ENCODE measurements at regions not wholly inside any gene's neighbourhood (a gene's known extent, or its start where the extent isn't known, plus 50 kb on each side); places are given as distances from the start of the nearest gene placed in this dataset.

DNA sequence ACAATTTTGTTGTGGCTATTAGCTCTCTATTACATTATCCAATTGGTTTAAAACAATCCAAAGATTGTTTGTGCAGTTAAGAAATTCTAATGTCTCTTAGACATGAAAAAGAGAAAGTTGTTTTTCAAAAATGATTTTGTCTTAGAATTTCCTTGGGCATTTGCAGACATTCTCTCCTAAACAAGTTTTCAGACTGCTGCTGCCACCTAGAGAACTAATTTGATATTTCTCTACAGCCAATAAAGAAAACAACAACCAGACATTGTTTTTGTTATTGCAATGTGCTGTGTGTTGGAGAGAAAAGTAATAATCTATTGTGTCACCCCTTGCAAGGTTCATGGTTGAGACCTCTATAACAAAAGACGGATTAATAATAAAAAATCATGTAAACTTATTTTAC, 119.0 kb upstream of the SYT4 start:
- Histone ChIP-seq H3K79me2 (ENCODE audit: control insufficient read depth, insufficient read depth, low read length) (no peaks in the 10 kb centered on the region), H3K4me1 (ENCODE audit: control insufficient read depth, extremely low read depth, insufficient read depth, low read length) (no peaks in the 10 kb centered on the region), H4K20me1 (ENCODE audit: control insufficient read depth, extremely low read depth, insufficient read depth, low read length) (no peaks in the 10 kb centered on the region), H3K27ac (ENCODE audit: control insufficient read depth, insufficient read depth, low read length) (no peak overlapping the region), H3K27me3 (ENCODE audit: control insufficient read depth, extremely low read depth, insufficient read depth, low read length) (no peaks in the 10 kb centered on the region), H2AFZ (ENCODE audit: control insufficient read depth, low read length) (no peak overlapping the region), H3K9me3 (ENCODE audit: control insufficient read depth, low read depth, low read length) (no peaks in the 10 kb centered on the region), H3K9me1 (ENCODE audit: control insufficient read depth, extremely low read depth, insufficient read depth, low read length) (no peaks in the 10 kb centered on the region), H3K4me2 (ENCODE audit: control insufficient read depth, extremely low read depth, insufficient read depth, low read depth, low read length) (no peak overlapping the region), H3K4me3 (ENCODE audit: control insufficient read depth in 2 of 3, extremely low read depth in 1 of 3, insufficient read depth in 2 of 3, low read depth in 1 of 3, low read length in 3 of 3) (no peak overlapping the region), H3K36me3 (ENCODE audit: control insufficient read depth in 2 of 2, extremely low read depth in 1 of 2, insufficient read depth in 2 of 2, low read length in 2 of 2) (no peaks in the 10 kb centered on the region), H3K9ac (ENCODE audit: control insufficient read depth, extremely low read depth, insufficient read depth, low read length) (no peak overlapping the region)
- dilution Hi-C loops (cut with MboI; ENCODE audit: extremely low pct_ligation_motif_present, low sequenced_read_pairs), result no loop called here
- FAIRE-seq (no peak), DNase-seq (ENCODE audit: low read depth, low spot score) (no peak)
- no peak for TF ChIP-seq EZH2 (IDR thresholded peaks at IDR 0.05; ENCODE audit: low read length)
- TF ChIP-seq, protein P1, sequence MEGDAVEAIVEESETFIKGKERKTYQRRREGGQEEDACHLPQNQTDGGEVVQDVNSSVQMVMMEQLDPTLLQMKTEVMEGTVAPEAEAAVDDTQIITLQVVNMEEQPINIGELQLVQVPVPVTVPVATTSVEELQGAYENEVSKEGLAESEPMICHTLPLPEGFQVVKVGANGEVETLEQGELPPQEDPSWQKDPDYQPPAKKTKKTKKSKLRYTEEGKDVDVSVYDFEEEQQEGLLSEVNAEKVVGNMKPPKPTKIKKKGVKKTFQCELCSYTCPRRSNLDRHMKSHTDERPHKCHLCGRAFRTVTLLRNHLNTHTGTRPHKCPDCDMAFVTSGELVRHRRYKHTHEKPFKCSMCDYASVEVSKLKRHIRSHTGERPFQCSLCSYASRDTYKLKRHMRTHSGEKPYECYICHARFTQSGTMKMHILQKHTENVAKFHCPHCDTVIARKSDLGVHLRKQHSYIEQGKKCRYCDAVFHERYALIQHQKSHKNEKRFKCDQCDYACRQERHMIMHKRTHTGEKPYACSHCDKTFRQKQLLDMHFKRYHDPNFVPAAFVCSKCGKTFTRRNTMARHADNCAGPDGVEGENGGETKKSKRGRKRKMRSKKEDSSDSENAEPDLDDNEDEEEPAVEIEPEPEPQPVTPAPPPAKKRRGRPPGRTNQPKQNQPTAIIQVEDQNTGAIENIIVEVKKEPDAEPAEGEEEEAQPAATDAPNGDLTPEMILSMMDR (optimal IDR thresholded peaks at IDR 0.05 in 1 of 3, IDR thresholded peaks at IDR 0.05 in 1 of 3, conservative IDR thresholded peaks at IDR 0.05 in 1 of 3; ENCODE audit: extremely low read depth in 1 of 3, insufficient read depth in 2 of 3, low read length in 3 of 3), result peak in 1 of 3 experiments; percentile 6

DNA sequence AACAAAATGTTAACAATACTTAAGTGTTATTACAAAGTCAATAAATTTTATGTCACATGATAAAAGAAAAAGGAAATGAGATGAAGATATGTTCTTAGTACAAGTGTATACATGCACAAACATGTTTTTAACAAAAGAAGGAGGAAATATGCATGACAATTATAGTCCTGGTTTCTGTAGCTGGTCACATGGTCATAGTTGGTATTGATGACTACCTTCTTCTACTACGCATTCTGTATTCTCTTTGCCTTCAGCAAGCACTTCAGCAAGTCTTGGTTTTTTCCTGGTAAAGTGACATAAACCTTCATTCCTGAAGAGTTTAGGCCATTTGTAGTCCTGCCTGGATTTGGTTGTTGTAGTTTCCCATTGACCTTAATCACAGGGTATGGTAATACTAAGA, 121.3 kb upstream of the SYT4 start:
- no peaks in the 10 kb centered on the region for H3K4me1 ChIP-seq (ENCODE audit: control insufficient read depth, extremely low read depth, insufficient read depth, low read length)
- H3K36me3 ChIP-seq (ENCODE audit: control insufficient read depth in 2 of 2, extremely low read depth in 1 of 2, insufficient read depth in 2 of 2, low read length in 2 of 2), result no peaks in the 10 kb centered on the region
- H3K9me3 ChIP-seq (ENCODE audit: control insufficient read depth, low read depth, low read length), result no peaks in the 10 kb centered on the region
- H3K27me3 ChIP-seq (ENCODE audit: control insufficient read depth, extremely low read depth, insufficient read depth, low read length), result no peaks in the 10 kb centered on the region
- H3K79me2 ChIP-seq (ENCODE audit: control insufficient read depth, insufficient read depth, low read length), result no peaks in the 10 kb centered on the region
- dilution Hi-C loops (cut with MboI; ENCODE audit: extremely low pct_ligation_motif_present, low sequenced_read_pairs), result no loop called here
- DNase-seq (ENCODE audit: low read depth, low spot score) (no peak), FAIRE-seq (no peak)
- H3K4me2 ChIP-seq (ENCODE audit: control insufficient read depth, extremely low read depth, insufficient read depth, low read depth, low read length), result no peak overlapping the region
- no peak overlapping the region for H3K9ac ChIP-seq (ENCODE audit: control insufficient read depth, extremely low read depth, insufficient read depth, low read length)
- H4K20me1 ChIP-seq (ENCODE audit: control insufficient read depth, extremely low read depth, insufficient read depth, low read length), result no peaks in the 10 kb centered on the region
- no peak overlapping the region for H3K4me3 ChIP-seq (ENCODE audit: control insufficient read depth in 2 of 3, extremely low read depth in 1 of 3, insufficient read depth in 2 of 3, low read depth in 1 of 3, low read length in 3 of 3)
- no peak overlapping the region for H3K27ac ChIP-seq (ENCODE audit: control insufficient read depth, insufficient read depth, low read length)
- TF ChIP-seq EZH2 (IDR thresholded peaks at IDR 0.05; ENCODE audit: low read length), result no peak
- TF ChIP-seq, protein P1 (optimal IDR thresholded peaks at IDR 0.05 in 1 of 3, IDR thresholded peaks at IDR 0.05 in 1 of 3, conservative IDR thresholded peaks at IDR 0.05 in 1 of 3; ENCODE audit: extremely low read depth in 1 of 3, insufficient read depth in 2 of 3, low read length in 3 of 3), result no peak
- H3K9me1 ChIP-seq (ENCODE audit: control insufficient read depth, extremely low read depth, insufficient read depth, low read length), result no peaks in the 10 kb centered on the region
- no peak overlapping the region for H2AFZ ChIP-seq (ENCODE audit: control insufficient read depth, low read length)

Data from keratinocyte (primary cell).